HCT116 (cell line): ENCODE measurements at regions not wholly inside any gene's neighbourhood (a gene's known extent, or its start where the extent isn't known, plus 50 kb on each side); places are given as distances from the start of the nearest gene placed in this dataset.

ENCODE experiments used
- ATAC-seq: fragments of 200-7000 bp; cut with Tn5 transposase; 2 replicates; pipeline ENCODE4 v1.9.1; 2020; ENCODE audit warnings: mild to moderate bottlenecking, moderate library complexity
- BruUV-seq: library from RNA; stranded (reverse); fragments of 400-500 nt; replicated peaks from 2 replicates; lab custom pipeline; 2021; lab: Mats Ljungman, UMichigan
- CTCF ChIA-PET: fragments of 300-600 bp; sonication (Branson Sonifier 250); formaldehyde crosslinking; loops from one replicate; lab custom pipeline; 2021; ENCODE audit warnings: antibody characterized with exemption; lab: Charles Lee
- POLR2A ChIA-PET: fragments of 300-600, 350-600 bp; sonication (Branson Sonifier 250); formaldehyde crosslinking; loops from one replicate; lab custom pipeline; 2021; ENCODE audit warnings: antibody characterized with exemption; lab: Charles Lee
- RAD21 ChIA-PET, 2 experiments: fragments of 300-600 bp; sonication (Branson Sonifier 250); formaldehyde crosslinking; loops; one replicate each; lab custom pipeline; 2023; ENCODE audit warnings: low total read pairs in 2 of 2; ENCODE audit not compliant: uncharacterized antibody in 2 of 2, unreplicated experiment in 2 of 2, low non-redundant PET in 1 of 2; lab: Charles Lee
- DNase-seq: peaks from one replicate; pipeline ENCODE4 v3.0.0-alpha.2; 2010; ENCODE audit warnings: low read depth, low spot score
- H2AFZ ChIP-seq: fragments of 200-600 bp; shearing (Covaris generic), sonication (generic); 2 replicates; pipeline ENCODE4 v1.6.1; 2017; ENCODE audit warnings: low read depth, mixed run types, mixed read lengths, antibody characterized with exemption, low read length; ENCODE audit not compliant: poor library complexity, severe bottlenecking
- H3K27ac ChIP-seq: 2 replicates; pipeline ENCODE4 v1.5.1; 2012; ENCODE audit warnings: low read depth, low read length
- H3K27me3 ChIP-seq: fragments of 200-600 bp; sonication (generic); 2 replicates; pipeline ENCODE4 v1.6.1; 2016; ENCODE audit warnings: mixed run types, low read length, mixed read lengths; ENCODE audit not compliant: insufficient read depth
- H3K36me3 ChIP-seq, 2 experiments: fragments of 200-500 bp in 1 of 2; fragments of 200-600 bp in 1 of 2; sonication (Bioruptor generic) in 1 of 2; sonication (generic) in 1 of 2; 2 replicates each; pipeline versions ENCODE4 v1.5.1 to v1.6.1; 2014 to 2016; ENCODE audit warnings: low read length in 2 of 2, inconsistent platforms in 1 of 2, mixed read lengths in 1 of 2, mixed run types in 1 of 2; ENCODE audit not compliant: insufficient read depth in 2 of 2, control insufficient read depth in 1 of 2
- H3K4me1 ChIP-seq, 2 experiments: fragments of 200-600 bp in 1 of 2; sonication (generic) in 1 of 2; 2 replicates each; pipeline versions ENCODE4 v1.5.1 to v1.6.1; 2012 to 2017; ENCODE audit warnings: low read length in 2 of 2, inconsistent platforms in 1 of 2, mild to moderate bottlenecking in 1 of 2, mixed read lengths in 1 of 2, mixed run types in 1 of 2, moderate library complexity in 1 of 2; ENCODE audit not compliant: insufficient read depth in 2 of 2, control insufficient read depth in 1 of 2
- H3K4me2 ChIP-seq: fragments of 200-600 bp; sonication (generic); 2 replicates; pipeline ENCODE4 v1.6.1; 2017; ENCODE audit warnings: mixed run types, low read length, mixed read lengths
- H3K4me3 ChIP-seq, 2 experiments: fragments of 200-600 bp in 1 of 2; sonication (generic) in 1 of 2; replicated peaks in 1 of 2; 2 replicates each; pipeline ENCODE4 v1.5.1; 2011 to 2016; ENCODE audit warnings: low read length in 2 of 2, control low read depth in 1 of 2, low read depth in 1 of 2, mild to moderate bottlenecking in 1 of 2, mixed read lengths in 1 of 2, mixed run types in 1 of 2
- H3K79me2 ChIP-seq: fragments of 200-600 bp; sonication (generic); 2 replicates; pipeline ENCODE4 v1.6.1; 2017; ENCODE audit warnings: mild to moderate bottlenecking, mixed run types, low read length, moderate library complexity, mixed read lengths; ENCODE audit not compliant: insufficient read depth
- H3K9ac ChIP-seq: fragments of 200-600 bp; sonication (generic); 2 replicates; pipeline ENCODE4 v1.6.1; 2016; ENCODE audit warnings: low read length, mixed read lengths
- H3K9me2 ChIP-seq: fragments of 200-600 bp; sonication (generic), shearing (Covaris generic); 2 replicates; pipeline ENCODE4 v1.6.1; 2017; ENCODE audit warnings: mixed run types, mild to moderate bottlenecking, moderate library complexity; ENCODE audit not compliant: insufficient read depth
- H3K9me3 ChIP-seq, 2 experiments: fragments of 200-500 bp in 1 of 2; fragments of 200-600 bp in 1 of 2; sonication (Bioruptor generic) in 1 of 2; sonication (generic) in 1 of 2; 2 replicates each; pipeline ENCODE4 v1.6.1; 2014 to 2017; ENCODE audit warnings: low read length in 2 of 2, mixed read lengths in 2 of 2, inconsistent platforms in 1 of 2, low read depth in 1 of 2, mild to moderate bottlenecking in 1 of 2, mixed run types in 1 of 2, moderate library complexity in 1 of 2; ENCODE audit not compliant: control insufficient read depth in 1 of 2, insufficient read depth in 1 of 2
- H4K20me1 ChIP-seq: fragments of 200-600 bp; sonication (generic), shearing (Covaris generic); 2 replicates; pipeline ENCODE4 v1.6.1; 2017; ENCODE audit warnings: mixed run types, mild to moderate bottlenecking, moderate library complexity; ENCODE audit not compliant: insufficient read depth
- CEBPB ChIP-seq: IDR thresholded peaks from 2 replicates; pipeline ENCODE4 v1.6.1; 2012; ENCODE audit warnings: low read depth
- REST ChIP-seq: IDR thresholded peaks from 2 replicates; pipeline ENCODE4 v1.6.1; 2012; ENCODE audit warnings: low read depth
- SRF ChIP-seq: IDR thresholded peaks from 2 replicates; pipeline ENCODE4 v1.6.1; 2012; ENCODE audit warnings: low read depth
- YY1 ChIP-seq: IDR thresholded peaks from 2 replicates; pipeline ENCODE4 v1.6.1; 2011; ENCODE audit warnings: low read length, low read depth, moderate library complexity, mild to moderate bottlenecking; ENCODE audit not compliant: insufficient replicate concordance; ENCODE audit errors: extremely low read depth
- intact Hi-C: fragments of 100-400 bp; cut with micrococcal nuclease; formaldehyde crosslinking; loops from 2 replicates; pipeline ENCODE4 v1.10.0; 2022
- TF ChIP-seq, protein P1 (sequence below), 3 experiments: fragments of 200-600 bp in 1 of 3; sonication (generic) in 1 of 3; IDR thresholded peaks in 2 of 3; conservative IDR thresholded peaks in 1 of 3; 2 replicates each; pipeline ENCODE4 v1.5.1; 2012 to 2017; ENCODE audit warnings: low read depth in 2 of 3, low read length in 2 of 3, antibody characterized with exemption in 1 of 3, borderline replicate concordance in 1 of 3, control low read depth in 1 of 3, mild to moderate bottlenecking in 1 of 3, mixed read lengths in 1 of 3, mixed run types in 1 of 3, moderate library complexity in 1 of 3; ENCODE audit not compliant: insufficient read depth in 1 of 3

- H3K9me3 ChIP-seq, result peaks cover 6 to 11% of the 10 kb centered on the region in 2 experiments; a peak in 2 of 4 replicates
- ChIA-PET POLR2A (no interaction called here), RAD21 (no interaction called here), CTCF (no interaction called here)
- ATAC-seq (no peak), DNase-seq (no peak)
- H3K36me3 ChIP-seq, result no peaks in the 10 kb centered on the region
- H3K4me2 ChIP-seq, result no peak overlapping the region
- H4K20me1 ChIP-seq, result no peaks in the 10 kb centered on the region
- H3K27ac ChIP-seq, result no peak overlapping the region
- intact Hi-C loops, result no loop called here
- H3K79me2 ChIP-seq, result no peaks in the 10 kb centered on the region
- H3K9me2 ChIP-seq, result no peaks in the 10 kb centered on the region
- no peak overlapping the region for H3K4me3 ChIP-seq
- H2AFZ ChIP-seq, result no peak overlapping the region
- no peak for TF ChIP-seq CEBPB
- no peak for TF ChIP-seq REST
- TF ChIP-seq, protein P1, sequence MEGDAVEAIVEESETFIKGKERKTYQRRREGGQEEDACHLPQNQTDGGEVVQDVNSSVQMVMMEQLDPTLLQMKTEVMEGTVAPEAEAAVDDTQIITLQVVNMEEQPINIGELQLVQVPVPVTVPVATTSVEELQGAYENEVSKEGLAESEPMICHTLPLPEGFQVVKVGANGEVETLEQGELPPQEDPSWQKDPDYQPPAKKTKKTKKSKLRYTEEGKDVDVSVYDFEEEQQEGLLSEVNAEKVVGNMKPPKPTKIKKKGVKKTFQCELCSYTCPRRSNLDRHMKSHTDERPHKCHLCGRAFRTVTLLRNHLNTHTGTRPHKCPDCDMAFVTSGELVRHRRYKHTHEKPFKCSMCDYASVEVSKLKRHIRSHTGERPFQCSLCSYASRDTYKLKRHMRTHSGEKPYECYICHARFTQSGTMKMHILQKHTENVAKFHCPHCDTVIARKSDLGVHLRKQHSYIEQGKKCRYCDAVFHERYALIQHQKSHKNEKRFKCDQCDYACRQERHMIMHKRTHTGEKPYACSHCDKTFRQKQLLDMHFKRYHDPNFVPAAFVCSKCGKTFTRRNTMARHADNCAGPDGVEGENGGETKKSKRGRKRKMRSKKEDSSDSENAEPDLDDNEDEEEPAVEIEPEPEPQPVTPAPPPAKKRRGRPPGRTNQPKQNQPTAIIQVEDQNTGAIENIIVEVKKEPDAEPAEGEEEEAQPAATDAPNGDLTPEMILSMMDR (IDR thresholded peaks at IDR 0.05 in 2 of 3, conservative IDR thresholded peaks at IDR 0.05 in 1 of 3; ENCODE audit: borderline replicate concordance in 1 of 3, insufficient read depth in 1 of 3, low read depth in 2 of 3, low read length in 2 of 3), result no peak
- TF ChIP-seq SRF, result no peak
- no peak for TF ChIP-seq YY1
- TF ChIP-seq, all 23 proteins: peak for 0
- H3K9ac ChIP-seq, result no peak overlapping the region
- no peaks in the 10 kb centered on the region for H3K4me1 ChIP-seq
- BruUV-seq, result no TSS peak
- no peaks in the 10 kb centered on the region for H3K27me3 ChIP-seq
Observed at GRCh38 chr4:22957774-22958309, 265.1 kb downstream of the GBA3 start.
